ENCODE measurements at regions not wholly inside any gene's neighbourhood (a gene's known extent, or its start where the extent isn't known, plus 50 kb on each side); places are given as distances from the start of the nearest gene placed in this dataset.

DNA sequence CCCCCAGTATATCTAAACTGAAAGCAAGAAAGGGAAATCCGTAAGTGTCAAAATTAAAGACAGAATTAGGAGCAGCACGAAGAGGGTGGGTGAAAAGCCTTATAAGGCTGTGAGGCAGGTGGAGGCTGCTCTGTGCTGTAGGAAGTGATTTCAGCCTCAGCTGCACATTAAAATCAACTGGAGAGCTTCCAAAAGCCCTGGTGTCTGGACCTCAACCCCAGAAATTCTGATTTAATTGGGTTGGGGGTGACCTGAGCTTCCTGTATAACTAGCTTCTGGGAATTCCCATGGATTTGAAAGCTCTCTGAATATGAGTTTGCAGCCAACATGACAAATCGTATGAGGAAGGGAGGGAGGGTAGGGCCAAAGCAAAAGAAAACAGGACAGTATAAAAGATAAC lies 242.4 kb upstream of the TMTC4 start:
- Mint-ChIP-seq H3K9me3 (ENCODE audit: unreplicated experiment) (peaks cover 13% of the 10 kb centered on the region), H3K4me3 (ENCODE audit: unreplicated experiment) (no peak overlapping the region), H3K27me3 (ENCODE audit: unreplicated experiment) (no peaks in the 10 kb centered on the region), H3K36me3 (ENCODE audit: unreplicated experiment) (no peaks in the 10 kb centered on the region), H3K4me1 (ENCODE audit: unreplicated experiment) (peaks cover 17% of the 10 kb centered on the region), H3K27ac (ENCODE audit: unreplicated experiment) (no peak overlapping the region)
- TF ChIP-seq, protein P1, sequence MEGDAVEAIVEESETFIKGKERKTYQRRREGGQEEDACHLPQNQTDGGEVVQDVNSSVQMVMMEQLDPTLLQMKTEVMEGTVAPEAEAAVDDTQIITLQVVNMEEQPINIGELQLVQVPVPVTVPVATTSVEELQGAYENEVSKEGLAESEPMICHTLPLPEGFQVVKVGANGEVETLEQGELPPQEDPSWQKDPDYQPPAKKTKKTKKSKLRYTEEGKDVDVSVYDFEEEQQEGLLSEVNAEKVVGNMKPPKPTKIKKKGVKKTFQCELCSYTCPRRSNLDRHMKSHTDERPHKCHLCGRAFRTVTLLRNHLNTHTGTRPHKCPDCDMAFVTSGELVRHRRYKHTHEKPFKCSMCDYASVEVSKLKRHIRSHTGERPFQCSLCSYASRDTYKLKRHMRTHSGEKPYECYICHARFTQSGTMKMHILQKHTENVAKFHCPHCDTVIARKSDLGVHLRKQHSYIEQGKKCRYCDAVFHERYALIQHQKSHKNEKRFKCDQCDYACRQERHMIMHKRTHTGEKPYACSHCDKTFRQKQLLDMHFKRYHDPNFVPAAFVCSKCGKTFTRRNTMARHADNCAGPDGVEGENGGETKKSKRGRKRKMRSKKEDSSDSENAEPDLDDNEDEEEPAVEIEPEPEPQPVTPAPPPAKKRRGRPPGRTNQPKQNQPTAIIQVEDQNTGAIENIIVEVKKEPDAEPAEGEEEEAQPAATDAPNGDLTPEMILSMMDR (IDR thresholded peaks at IDR 0.05) = no peak
- no peak for DNase-seq (ENCODE audit: extremely low spot score, unreplicated experiment)

DNA sequence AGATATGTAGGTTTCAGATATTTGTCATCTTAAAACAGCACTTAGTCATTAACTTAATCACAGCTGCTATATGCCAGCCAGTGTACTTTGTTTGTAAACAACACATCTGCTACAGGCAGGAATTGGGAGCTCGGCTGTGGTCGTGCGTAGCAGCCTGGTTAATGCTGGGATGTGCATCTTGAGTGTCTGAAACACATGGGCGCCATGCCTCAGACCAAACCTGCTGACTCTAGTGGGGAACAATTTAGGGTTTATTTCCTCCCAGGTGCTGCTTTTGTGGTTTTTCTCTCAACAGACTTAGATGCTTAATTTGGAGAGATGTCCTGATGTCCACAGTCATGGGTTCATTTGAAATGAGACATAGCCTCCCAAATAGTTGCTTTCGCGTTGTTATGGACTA lies 238.5 kb upstream of the TMTC4 start:
- H3K27ac Mint-ChIP-seq (ENCODE audit: unreplicated experiment) = peak overlapping the region; percentile 51
- no peaks in the 10 kb centered on the region for H3K27me3 Mint-ChIP-seq (ENCODE audit: unreplicated experiment)
- H3K4me3 Mint-ChIP-seq (ENCODE audit: unreplicated experiment) = no peak overlapping the region
- TF ChIP-seq, protein P1 (IDR thresholded peaks at IDR 0.05) = no peak
- H3K9me3 Mint-ChIP-seq (ENCODE audit: unreplicated experiment) = peaks cover 13% of the 10 kb centered on the region
- H3K36me3 Mint-ChIP-seq (ENCODE audit: unreplicated experiment) = no peaks in the 10 kb centered on the region
- DNase-seq (ENCODE audit: extremely low spot score, unreplicated experiment) = no peak
- peaks cover 17% of the 10 kb centered on the region for H3K4me1 Mint-ChIP-seq (ENCODE audit: unreplicated experiment)

DNA sequence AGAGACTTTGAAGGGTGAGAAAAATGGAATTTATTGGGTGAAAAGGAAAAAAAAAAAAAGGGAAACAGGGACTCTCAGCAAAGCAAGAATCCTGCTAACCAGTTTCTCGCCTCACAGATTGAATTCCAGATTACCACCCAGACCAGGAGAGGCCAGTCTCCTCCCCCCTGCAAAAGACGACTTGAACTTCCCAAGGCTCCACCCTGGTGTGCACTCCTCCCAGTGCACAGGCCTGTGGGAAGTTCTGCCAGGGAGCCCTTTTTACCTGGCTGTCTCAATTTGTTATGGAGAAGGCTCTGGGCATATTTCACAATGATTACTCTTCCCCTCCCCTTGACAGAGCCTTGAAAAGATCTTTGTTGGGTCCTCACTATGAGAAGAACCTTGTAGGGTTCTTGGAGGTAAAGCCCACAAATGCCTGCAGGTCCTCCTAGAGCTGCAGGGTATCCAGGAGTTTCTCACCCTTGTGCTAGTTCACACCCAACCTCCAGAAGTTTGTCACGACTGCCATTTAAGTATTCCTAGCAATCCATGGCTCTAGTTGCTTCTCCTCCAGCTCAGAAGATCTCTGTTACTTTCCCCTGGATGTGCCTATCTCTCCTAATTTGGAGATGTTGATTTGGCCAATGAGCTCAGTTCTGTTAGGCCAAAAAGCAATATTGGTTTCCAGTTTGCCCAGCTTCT lies 229.8 kb upstream of the TMTC4 start:
- TF ChIP-seq, protein P1 (IDR thresholded peaks at IDR 0.05) = no peak
- Mint-ChIP-seq H3K9me3 (ENCODE audit: unreplicated experiment) (peaks cover 6% of the 10 kb centered on the region), H3K4me1 (ENCODE audit: unreplicated experiment) (no peaks in the 10 kb centered on the region), H3K36me3 (ENCODE audit: unreplicated experiment) (no peaks in the 10 kb centered on the region), H3K27me3 (ENCODE audit: unreplicated experiment) (no peaks in the 10 kb centered on the region), H3K4me3 (ENCODE audit: unreplicated experiment) (no peak overlapping the region), H3K27ac (ENCODE audit: unreplicated experiment) (no peak overlapping the region)
- DNase-seq (ENCODE audit: extremely low spot score, unreplicated experiment) = no peak

DNA sequence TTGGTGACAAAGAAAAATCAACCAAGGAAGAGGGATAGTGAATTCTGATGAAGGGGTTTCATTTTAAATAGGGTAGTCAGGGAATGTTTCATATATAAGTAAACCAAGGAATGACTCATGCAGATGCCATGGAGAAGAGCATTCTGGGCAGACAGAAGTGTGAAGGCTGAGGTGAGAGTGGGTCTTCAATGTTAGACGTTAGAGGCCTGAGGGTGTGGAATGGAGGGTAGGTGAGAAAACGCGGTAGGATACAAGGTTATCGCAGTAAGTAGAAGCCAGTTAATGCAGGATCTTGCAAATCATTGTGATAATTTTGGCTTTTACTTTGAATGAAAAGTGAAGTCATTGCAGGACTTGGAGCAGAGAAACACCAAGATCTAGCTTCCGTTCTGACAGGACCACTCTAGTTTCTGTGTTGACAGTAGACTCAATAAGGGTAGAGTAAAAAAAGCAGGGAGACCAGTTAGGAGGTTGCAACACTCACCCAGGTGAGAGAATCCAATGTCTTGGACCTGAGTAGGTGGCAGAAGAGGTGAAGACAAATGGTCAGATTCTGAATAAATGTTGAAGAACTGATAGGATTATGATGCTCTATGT lies 225.2 kb upstream of the TMTC4 start:
- no peaks in the 10 kb centered on the region for H3K36me3 Mint-ChIP-seq (ENCODE audit: unreplicated experiment)
- TF ChIP-seq, protein P1 (IDR thresholded peaks at IDR 0.05) = no peak
- peaks cover 7% of the 10 kb centered on the region for H3K9me3 Mint-ChIP-seq (ENCODE audit: unreplicated experiment)
- no peak overlapping the region for H3K4me3 Mint-ChIP-seq (ENCODE audit: unreplicated experiment)
- DNase-seq (ENCODE audit: extremely low spot score, unreplicated experiment) = no peak
- no peaks in the 10 kb centered on the region for H3K27me3 Mint-ChIP-seq (ENCODE audit: unreplicated experiment)
- no peak overlapping the region for H3K27ac Mint-ChIP-seq (ENCODE audit: unreplicated experiment)
- no peaks in the 10 kb centered on the region for H3K4me1 Mint-ChIP-seq (ENCODE audit: unreplicated experiment)

DNA sequence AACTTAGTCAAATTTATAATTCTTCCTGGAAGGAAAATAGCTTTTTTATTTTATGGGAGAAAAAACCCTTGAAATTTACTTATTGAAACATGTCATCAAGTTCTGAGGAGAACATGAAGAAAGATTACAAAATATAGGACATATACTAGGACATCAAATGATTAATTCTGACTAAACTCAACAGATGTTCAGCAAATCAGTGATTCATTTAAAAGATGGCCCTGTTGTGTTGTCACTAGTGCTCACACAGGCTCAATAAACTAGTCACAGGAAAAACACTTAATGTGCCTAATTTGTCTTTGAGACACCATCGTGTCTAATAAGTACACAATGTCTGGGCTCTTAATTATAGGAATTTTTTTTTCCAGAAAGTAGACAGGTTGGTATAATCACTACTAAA lies 223.8 kb upstream of the TMTC4 start:
- TF ChIP-seq, protein P1 (IDR thresholded peaks at IDR 0.05) = no peak
- Mint-ChIP-seq H3K4me1 (ENCODE audit: unreplicated experiment) (no peaks in the 10 kb centered on the region), H3K27ac (ENCODE audit: unreplicated experiment) (no peak overlapping the region), H3K9me3 (ENCODE audit: unreplicated experiment) (peaks cover 7% of the 10 kb centered on the region), H3K36me3 (ENCODE audit: unreplicated experiment) (no peaks in the 10 kb centered on the region), H3K4me3 (ENCODE audit: unreplicated experiment) (no peak overlapping the region), H3K27me3 (ENCODE audit: unreplicated experiment) (no peaks in the 10 kb centered on the region)
- no peak for DNase-seq (ENCODE audit: extremely low spot score, unreplicated experiment)

Data from osteocyte (in vitro differentiated cells).